ENCODE measurements at regions not wholly inside any gene's neighbourhood (a gene's known extent, or its start where the extent isn't known, plus 50 kb on each side); places are given as distances from the start of the nearest gene placed in this dataset.

DNA sequence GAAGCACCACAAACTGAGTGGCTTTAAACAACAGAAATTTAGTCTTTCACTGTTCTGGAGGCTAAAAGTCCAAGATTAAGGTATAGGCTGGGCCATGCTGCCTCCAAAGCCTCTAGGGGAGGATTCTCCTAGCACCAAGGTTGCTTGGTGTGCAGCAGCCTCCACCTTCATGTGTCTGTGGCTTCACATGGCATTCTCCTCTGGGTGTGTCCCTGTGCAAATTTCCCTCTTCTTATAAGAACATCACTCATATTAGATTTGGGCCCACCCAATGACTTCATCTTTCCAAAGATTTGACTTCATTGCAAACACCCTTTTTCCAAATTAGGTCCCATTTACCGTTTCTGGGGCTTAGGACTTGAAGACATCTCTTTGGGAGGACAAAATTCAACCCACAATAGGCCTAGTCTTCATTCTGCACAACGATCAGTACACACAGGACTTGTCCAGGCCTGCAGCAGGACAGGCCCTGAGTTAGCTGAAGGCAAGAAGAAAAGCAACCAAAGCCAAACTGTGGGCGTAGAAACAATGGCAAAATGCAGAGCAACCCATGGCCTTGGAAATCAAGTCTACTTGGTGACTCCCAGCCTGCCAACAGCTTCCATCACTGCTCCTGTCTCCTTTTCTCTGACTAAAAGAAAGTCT, 521.2 kb upstream of the NBEA start:
- no peaks in the 10 kb centered on the region for H3K27me3 ChIP-seq (ENCODE audit: control insufficient read depth in 4 of 4, insufficient read depth in 4 of 4, low read length in 3 of 4)
- 71% methylated on average over 3 of the region's 3 CpGs for WGBS
- H3K4me3 ChIP-seq (ENCODE audit: low read depth in 1 of 3, low read length in 3 of 3), result no peak overlapping the region
- no peaks in the 10 kb centered on the region for H3K4me1 ChIP-seq (ENCODE audit: control insufficient read depth in 4 of 4, insufficient read depth in 4 of 4, low read length in 3 of 4)
- no peaks in the 10 kb centered on the region for H3K9me3 ChIP-seq (ENCODE audit: control insufficient read depth in 4 of 4, low read length in 3 of 4)
- no peak overlapping the region for H3K9ac ChIP-seq (ENCODE audit: low read depth in 1 of 2, low read length in 2 of 2)
- H3K27ac ChIP-seq (ENCODE audit: low read depth in 1 of 2, low read length in 2 of 2), result no peak overlapping the region
- DNase-seq (ENCODE audit: low spot score), result no peak
- TF ChIP-seq GABPA (IDR thresholded peaks at IDR 0.05 in 1 of 2, conservative IDR thresholded peaks at IDR 0.05 in 1 of 2) (no peak), EGR1 (IDR thresholded peaks at IDR 0.05; ENCODE audit: low read depth in 2 of 2) (no peak), YY1 (IDR thresholded peaks at IDR 0.05) (no peak), FOXA1 (IDR thresholded peaks at IDR 0.05) (no peak), TAF1 (conservative IDR thresholded peaks at IDR 0.05) (no peak), NR2F2 (IDR thresholded peaks at IDR 0.05) (no peak)
- TF ChIP-seq, protein P1, sequence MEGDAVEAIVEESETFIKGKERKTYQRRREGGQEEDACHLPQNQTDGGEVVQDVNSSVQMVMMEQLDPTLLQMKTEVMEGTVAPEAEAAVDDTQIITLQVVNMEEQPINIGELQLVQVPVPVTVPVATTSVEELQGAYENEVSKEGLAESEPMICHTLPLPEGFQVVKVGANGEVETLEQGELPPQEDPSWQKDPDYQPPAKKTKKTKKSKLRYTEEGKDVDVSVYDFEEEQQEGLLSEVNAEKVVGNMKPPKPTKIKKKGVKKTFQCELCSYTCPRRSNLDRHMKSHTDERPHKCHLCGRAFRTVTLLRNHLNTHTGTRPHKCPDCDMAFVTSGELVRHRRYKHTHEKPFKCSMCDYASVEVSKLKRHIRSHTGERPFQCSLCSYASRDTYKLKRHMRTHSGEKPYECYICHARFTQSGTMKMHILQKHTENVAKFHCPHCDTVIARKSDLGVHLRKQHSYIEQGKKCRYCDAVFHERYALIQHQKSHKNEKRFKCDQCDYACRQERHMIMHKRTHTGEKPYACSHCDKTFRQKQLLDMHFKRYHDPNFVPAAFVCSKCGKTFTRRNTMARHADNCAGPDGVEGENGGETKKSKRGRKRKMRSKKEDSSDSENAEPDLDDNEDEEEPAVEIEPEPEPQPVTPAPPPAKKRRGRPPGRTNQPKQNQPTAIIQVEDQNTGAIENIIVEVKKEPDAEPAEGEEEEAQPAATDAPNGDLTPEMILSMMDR (IDR thresholded peaks at IDR 0.05; ENCODE audit: low read depth, low read length, missing input control), result no peak
- no peaks in the 10 kb centered on the region for H3K36me3 ChIP-seq (ENCODE audit: control insufficient read depth in 4 of 4, insufficient read depth in 3 of 4, low read depth in 1 of 4, low read length in 3 of 4)

DNA sequence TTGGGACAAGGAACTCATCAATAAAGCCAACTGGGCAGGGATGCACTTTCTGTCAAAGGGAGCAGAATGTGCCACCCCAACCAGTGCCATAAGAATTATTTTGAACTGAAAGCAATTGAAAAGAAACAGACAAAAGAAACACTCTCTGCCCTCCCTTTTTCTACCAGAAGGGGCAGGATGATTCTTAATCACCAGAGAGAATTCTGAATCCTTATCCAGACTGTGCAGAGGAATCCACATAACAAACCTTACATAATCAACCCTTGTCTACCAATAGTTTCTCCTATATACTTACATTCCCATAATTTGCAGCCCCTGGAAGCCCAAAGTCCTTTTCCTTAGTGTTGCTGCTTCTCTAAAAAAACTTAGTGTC, 520.7 kb upstream of the NBEA start:
- DNase-seq (ENCODE audit: low spot score), result no peak
- TF ChIP-seq, protein P1 (IDR thresholded peaks at IDR 0.05; ENCODE audit: low read depth, low read length, missing input control), result no peak
- TF ChIP-seq JUND (IDR thresholded peaks at IDR 0.05) (no peak), RXRA (IDR thresholded peaks at IDR 0.05) (no peak), YY1 (IDR thresholded peaks at IDR 0.05) (no peak), FOXA2 (IDR thresholded peaks at IDR 0.05) (no peak), EGR1 (IDR thresholded peaks at IDR 0.05; ENCODE audit: low read depth in 2 of 2) (no peak), HNF4A (conservative IDR thresholded peaks at IDR 0.05) (no peak), FOXA1 (IDR thresholded peaks at IDR 0.05) (no peak), GABPA (IDR thresholded peaks at IDR 0.05 in 1 of 2, conservative IDR thresholded peaks at IDR 0.05 in 1 of 2) (no peak), NR2F2 (IDR thresholded peaks at IDR 0.05) (no peak), RAD21 (IDR thresholded peaks at IDR 0.05) (no peak), HNF4G (IDR thresholded peaks at IDR 0.05) (no peak), SP1 (IDR thresholded peaks at IDR 0.05) (no peak)
- TF ChIP-seq, protein P2, sequence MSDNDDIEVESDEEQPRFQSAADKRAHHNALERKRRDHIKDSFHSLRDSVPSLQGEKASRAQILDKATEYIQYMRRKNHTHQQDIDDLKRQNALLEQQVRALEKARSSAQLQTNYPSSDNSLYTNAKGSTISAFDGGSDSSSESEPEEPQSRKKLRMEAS (IDR thresholded peaks at IDR 0.05), result no peak
- TF ChIP-seq, protein P3, sequence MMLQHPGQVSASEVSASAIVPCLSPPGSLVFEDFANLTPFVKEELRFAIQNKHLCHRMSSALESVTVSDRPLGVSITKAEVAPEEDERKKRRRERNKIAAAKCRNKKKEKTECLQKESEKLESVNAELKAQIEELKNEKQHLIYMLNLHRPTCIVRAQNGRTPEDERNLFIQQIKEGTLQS (IDR thresholded peaks at IDR 0.05), result no peak
- TF ChIP-seq, protein P4, sequence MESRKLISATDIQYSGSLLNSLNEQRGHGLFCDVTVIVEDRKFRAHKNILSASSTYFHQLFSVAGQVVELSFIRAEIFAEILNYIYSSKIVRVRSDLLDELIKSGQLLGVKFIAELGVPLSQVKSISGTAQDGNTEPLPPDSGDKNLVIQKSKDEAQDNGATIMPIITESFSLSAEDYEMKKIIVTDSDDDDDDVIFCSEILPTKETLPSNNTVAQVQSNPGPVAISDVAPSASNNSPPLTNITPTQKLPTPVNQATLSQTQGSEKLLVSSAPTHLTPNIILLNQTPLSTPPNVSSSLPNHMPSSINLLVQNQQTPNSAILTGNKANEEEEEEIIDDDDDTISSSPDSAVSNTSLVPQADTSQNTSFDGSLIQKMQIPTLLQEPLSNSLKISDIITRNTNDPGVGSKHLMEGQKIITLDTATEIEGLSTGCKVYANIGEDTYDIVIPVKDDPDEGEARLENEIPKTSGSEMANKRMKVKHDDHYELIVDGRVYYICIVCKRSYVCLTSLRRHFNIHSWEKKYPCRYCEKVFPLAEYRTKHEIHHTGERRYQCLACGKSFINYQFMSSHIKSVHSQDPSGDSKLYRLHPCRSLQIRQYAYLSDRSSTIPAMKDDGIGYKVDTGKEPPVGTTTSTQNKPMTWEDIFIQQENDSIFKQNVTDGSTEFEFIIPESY (IDR thresholded peaks at IDR 0.05), result no peak
- TF ChIP-seq, protein P5, sequence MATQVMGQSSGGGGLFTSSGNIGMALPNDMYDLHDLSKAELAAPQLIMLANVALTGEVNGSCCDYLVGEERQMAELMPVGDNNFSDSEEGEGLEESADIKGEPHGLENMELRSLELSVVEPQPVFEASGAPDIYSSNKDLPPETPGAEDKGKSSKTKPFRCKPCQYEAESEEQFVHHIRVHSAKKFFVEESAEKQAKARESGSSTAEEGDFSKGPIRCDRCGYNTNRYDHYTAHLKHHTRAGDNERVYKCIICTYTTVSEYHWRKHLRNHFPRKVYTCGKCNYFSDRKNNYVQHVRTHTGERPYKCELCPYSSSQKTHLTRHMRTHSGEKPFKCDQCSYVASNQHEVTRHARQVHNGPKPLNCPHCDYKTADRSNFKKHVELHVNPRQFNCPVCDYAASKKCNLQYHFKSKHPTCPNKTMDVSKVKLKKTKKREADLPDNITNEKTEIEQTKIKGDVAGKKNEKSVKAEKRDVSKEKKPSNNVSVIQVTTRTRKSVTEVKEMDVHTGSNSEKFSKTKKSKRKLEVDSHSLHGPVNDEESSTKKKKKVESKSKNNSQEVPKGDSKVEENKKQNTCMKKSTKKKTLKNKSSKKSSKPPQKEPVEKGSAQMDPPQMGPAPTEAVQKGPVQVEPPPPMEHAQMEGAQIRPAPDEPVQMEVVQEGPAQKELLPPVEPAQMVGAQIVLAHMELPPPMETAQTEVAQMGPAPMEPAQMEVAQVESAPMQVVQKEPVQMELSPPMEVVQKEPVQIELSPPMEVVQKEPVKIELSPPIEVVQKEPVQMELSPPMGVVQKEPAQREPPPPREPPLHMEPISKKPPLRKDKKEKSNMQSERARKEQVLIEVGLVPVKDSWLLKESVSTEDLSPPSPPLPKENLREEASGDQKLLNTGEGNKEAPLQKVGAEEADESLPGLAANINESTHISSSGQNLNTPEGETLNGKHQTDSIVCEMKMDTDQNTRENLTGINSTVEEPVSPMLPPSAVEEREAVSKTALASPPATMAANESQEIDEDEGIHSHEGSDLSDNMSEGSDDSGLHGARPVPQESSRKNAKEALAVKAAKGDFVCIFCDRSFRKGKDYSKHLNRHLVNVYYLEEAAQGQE (IDR thresholded peaks at IDR 0.05), result no peak
- H3K27me3 ChIP-seq (ENCODE audit: control insufficient read depth in 4 of 4, insufficient read depth in 4 of 4, low read length in 3 of 4), result no peaks in the 10 kb centered on the region
- H3K9ac ChIP-seq (ENCODE audit: low read depth in 1 of 2, low read length in 2 of 2), result no peak overlapping the region
- no peak overlapping the region for H3K27ac ChIP-seq (ENCODE audit: low read depth in 1 of 2, low read length in 2 of 2)
- H3K4me1 ChIP-seq (ENCODE audit: control insufficient read depth in 4 of 4, insufficient read depth in 4 of 4, low read length in 3 of 4), result no peaks in the 10 kb centered on the region
- no peaks in the 10 kb centered on the region for H3K36me3 ChIP-seq (ENCODE audit: control insufficient read depth in 4 of 4, insufficient read depth in 3 of 4, low read depth in 1 of 4, low read length in 3 of 4)
- H3K9me3 ChIP-seq (ENCODE audit: control insufficient read depth in 4 of 4, low read length in 3 of 4), result no peaks in the 10 kb centered on the region
- no peak overlapping the region for H3K4me3 ChIP-seq (ENCODE audit: low read depth in 1 of 3, low read length in 3 of 3)

Measured in liver (tissue), 8 donors.